HCT116 (cell line): ENCODE measurements at regions not wholly inside any gene's neighbourhood (a gene's known extent, or its start where the extent isn't known, plus 50 kb on each side); places are given as distances from the start of the nearest gene placed in this dataset.

ENCODE experiments used
- CEBPB ChIP-seq: IDR thresholded peaks from 2 replicates; pipeline ENCODE4 v1.6.1; 2012; ENCODE audit warnings: low read depth
- EZH2 ChIP-seq: fragments of 200-600 bp; sonication (generic); IDR thresholded peaks from 2 replicates; pipeline ENCODE4 v1.6.1; 2017; ENCODE audit warnings: antibody characterized with exemption, mixed run types
- EZH2phosphoT487 ChIP-seq: fragments of 200-600 bp; IDR thresholded peaks from 2 replicates; pipeline ENCODE4 v1.6.1; 2018; ENCODE audit warnings: antibody characterized with exemption, borderline replicate concordance
- POLR2A ChIP-seq: IDR thresholded peaks from 2 replicates; pipeline ENCODE4 v1.7.0; 2011; ENCODE audit warnings: borderline replicate concordance; ENCODE audit not compliant: insufficient read depth, insufficient read length; ENCODE audit errors: extremely low read depth
- POLR2AphosphoS5 ChIP-seq: IDR thresholded peaks from 2 replicates; pipeline ENCODE4 v1.6.1; 2011; ENCODE audit warnings: mild to moderate bottlenecking, low read depth, low read length, moderate library complexity
- SIN3A ChIP-seq: IDR thresholded peaks from 2 replicates; pipeline ENCODE4 v1.6.1; 2012; ENCODE audit warnings: low read depth
- ZFX ChIP-seq: fragments of 450-650 bp; IDR thresholded peaks from 2 replicates; pipeline ENCODE4 v1.6.1; 2017
- TF ChIP-seq, protein P1 (sequence below): IDR thresholded peaks from 2 replicates; pipeline ENCODE4 v1.6.1; 2012
- TF ChIP-seq, protein P2 (sequence below), 3 experiments: fragments of 200-600 bp in 1 of 3; sonication (generic) in 1 of 3; IDR thresholded peaks in 2 of 3; conservative IDR thresholded peaks in 1 of 3; 2 replicates each; pipeline ENCODE4 v1.5.1; 2012 to 2017; ENCODE audit warnings: low read depth in 2 of 3, low read length in 2 of 3, antibody characterized with exemption in 1 of 3, borderline replicate concordance in 1 of 3, control low read depth in 1 of 3, mild to moderate bottlenecking in 1 of 3, mixed read lengths in 1 of 3, mixed run types in 1 of 3, moderate library complexity in 1 of 3; ENCODE audit not compliant: insufficient read depth in 1 of 3

- no peak for TF ChIP-seq POLR2A
- no peak for TF ChIP-seq POLR2AphosphoS5
- TF ChIP-seq, protein P1, sequence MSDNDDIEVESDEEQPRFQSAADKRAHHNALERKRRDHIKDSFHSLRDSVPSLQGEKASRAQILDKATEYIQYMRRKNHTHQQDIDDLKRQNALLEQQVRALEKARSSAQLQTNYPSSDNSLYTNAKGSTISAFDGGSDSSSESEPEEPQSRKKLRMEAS = no peak
- TF ChIP-seq EZH2 = no peak
- TF ChIP-seq, protein P2, sequence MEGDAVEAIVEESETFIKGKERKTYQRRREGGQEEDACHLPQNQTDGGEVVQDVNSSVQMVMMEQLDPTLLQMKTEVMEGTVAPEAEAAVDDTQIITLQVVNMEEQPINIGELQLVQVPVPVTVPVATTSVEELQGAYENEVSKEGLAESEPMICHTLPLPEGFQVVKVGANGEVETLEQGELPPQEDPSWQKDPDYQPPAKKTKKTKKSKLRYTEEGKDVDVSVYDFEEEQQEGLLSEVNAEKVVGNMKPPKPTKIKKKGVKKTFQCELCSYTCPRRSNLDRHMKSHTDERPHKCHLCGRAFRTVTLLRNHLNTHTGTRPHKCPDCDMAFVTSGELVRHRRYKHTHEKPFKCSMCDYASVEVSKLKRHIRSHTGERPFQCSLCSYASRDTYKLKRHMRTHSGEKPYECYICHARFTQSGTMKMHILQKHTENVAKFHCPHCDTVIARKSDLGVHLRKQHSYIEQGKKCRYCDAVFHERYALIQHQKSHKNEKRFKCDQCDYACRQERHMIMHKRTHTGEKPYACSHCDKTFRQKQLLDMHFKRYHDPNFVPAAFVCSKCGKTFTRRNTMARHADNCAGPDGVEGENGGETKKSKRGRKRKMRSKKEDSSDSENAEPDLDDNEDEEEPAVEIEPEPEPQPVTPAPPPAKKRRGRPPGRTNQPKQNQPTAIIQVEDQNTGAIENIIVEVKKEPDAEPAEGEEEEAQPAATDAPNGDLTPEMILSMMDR (IDR thresholded peaks at IDR 0.05 in 2 of 3, conservative IDR thresholded peaks at IDR 0.05 in 1 of 3; ENCODE audit: borderline replicate concordance in 1 of 3, insufficient read depth in 1 of 3, low read depth in 2 of 3, low read length in 2 of 3) = no peak
- TF ChIP-seq CEBPB = no peak
- TF ChIP-seq ZFX = no peak
- no peak for TF ChIP-seq EZH2phosphoT487
- TF ChIP-seq SIN3A = no peak
These were observed 77.5 kb upstream of the CPSF6 start for GRCh38 chr12:69161829-69162228.
